ENCODE measurements at regions not wholly inside any gene's neighbourhood (a gene's known extent, or its start where the extent isn't known, plus 50 kb on each side); places are given as distances from the start of the nearest gene placed in this dataset.

DNA sequence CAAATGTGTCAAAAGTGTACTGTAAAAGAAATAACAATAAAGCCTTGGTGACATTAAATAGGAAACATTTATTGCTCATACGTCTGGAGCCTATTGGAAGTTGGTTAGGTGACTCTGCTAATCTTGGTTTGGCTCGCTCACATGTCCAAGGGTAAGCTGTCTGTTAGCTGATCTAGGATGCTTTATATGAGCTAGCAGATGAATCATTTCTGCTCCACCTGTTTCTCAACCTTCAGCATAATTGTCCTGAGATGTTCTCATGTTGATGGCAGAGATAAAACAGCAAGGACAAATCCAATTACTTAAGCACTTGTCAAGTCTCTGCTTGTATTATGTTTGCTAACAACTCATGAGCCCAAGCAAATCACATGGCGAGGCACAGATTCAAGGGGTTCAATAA is 56.0 kb upstream of the CD53 start:
- no peak for DNase-seq

GRCh38 chr1:110811529-110811928 is 61.4 kb upstream of the CD53 start:
- no peak for DNase-seq

DNA sequence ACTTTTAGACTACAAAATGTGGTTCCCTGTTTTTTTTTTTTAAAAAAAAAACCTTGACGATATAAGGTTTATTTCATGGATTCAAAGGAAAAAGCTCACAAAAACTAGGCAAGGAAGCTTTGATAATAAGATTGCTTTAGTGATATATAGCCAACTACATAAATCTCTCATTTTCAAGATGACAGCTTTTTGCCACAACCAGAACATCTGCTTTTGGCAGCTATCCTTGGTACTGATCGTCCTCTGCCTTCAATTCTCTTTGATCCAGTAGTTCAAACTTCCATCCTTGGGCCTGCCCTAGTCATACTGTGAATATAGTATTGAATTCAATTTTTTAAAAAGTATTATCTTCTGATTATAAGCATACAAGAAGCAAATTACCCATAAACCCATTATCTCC is 72.9 kb upstream of the CD53 start:
- DNase-seq = no peak

DNA sequence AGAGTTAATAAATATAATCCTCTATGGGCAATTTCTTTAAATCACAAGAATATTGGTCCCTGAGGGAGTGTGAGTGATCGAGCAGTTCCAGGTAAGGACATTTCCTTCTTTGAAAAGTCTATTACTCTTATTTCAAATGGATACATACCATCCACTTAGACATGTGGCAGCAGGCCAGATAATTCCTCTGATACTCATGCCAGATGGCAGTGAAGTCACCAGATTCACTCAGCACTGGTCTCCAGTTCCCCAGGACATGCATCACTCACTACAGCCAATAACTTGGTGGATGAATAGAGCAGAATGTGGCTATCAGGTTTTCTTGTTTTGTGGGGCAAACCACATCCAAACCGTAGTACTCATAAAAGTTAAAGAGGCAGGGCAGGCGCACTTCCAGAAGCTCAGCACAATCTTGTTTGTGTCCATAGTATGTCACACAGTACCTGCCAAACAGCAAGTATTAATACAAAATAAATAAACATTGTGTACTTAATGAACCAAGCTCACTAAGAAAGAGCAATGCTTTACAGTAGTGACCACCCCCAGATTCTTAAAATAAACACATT is 74.2 kb upstream of the CD53 start:
- no peak for DNase-seq

- no peak for DNase-seq
Measured at GRCh38 chr1:110788673-110789072, 84.3 kb upstream of the CD53 start.

GRCh38 chr1:110787328-110788071 is 85.4 kb upstream of the CD53 start:
- DNase-seq = no peak

DNA sequence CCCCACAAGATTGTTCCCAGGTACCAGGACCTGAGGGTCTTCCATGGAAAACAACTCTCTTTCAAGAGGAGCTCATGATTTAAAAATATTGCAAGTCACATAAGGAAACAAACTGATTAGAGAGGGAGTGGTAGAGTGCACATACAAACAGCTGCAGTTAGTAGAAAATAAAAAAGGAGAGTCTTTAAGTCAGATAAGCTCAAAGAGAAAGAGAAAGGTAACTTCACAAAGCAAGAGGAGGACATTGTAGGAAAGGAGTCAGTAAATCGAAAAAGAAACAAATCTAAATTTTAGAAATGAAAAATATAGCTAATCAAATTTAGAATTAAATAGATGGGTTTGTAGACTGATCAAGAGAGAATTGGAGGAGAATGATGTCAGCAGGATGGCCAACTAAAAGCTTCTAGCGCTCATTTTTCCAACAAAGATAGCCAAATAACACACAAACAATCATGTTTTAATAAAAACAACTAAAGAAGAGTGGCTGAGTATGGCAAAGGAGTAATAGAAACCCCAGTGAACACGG is 86.1 kb upstream of the CD53 start:
- DNase-seq = no peak

- DNase-seq = no peak
Measured at GRCh38 chr1:110785612-110786011, 87.3 kb upstream of the CD53 start.

DNA sequence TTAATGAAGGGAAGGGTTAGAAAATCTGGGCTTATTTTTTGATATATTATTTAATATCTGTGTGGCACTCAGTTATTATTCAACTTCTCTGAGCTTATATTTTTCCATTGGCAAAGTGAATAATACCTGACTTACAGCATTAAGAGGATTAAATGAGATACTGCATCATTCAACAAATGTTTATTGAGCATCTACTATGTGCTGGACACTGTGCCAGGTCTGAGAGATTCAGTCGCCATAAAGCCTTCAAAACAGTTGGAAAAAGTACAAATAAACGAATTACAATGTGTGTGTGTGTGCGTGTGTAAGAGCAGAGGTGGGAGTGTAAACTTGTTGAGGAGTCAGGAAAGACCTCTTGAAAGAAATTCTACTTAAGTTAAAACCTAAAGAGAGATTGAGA is 87.9 kb upstream of the CD53 start:
- DNase-seq = no peak

GRCh38 chr1:110783292-110783918 is 89.5 kb upstream of the CD53 start:
- peak; percentile 37 for DNase-seq

DNA sequence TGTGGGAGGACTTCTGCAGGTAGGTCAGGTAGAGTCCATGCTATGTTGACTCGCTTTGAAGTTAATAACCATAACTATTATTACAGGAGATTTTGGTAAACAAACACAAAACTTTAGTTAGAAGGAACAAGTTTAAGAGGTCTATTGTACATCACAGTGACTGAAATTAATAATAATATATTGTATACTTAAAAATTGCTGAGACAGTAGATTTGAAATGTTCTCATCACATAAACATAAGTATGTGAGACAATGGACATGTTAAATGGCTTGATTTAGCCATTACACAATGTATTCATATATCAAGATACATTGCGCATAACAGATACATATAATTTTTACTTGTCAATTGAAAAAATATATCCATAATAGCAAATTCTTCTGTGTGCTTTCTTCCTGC is 91.4 kb upstream of the CD53 start:
- DNase-seq = no peak

DNA sequence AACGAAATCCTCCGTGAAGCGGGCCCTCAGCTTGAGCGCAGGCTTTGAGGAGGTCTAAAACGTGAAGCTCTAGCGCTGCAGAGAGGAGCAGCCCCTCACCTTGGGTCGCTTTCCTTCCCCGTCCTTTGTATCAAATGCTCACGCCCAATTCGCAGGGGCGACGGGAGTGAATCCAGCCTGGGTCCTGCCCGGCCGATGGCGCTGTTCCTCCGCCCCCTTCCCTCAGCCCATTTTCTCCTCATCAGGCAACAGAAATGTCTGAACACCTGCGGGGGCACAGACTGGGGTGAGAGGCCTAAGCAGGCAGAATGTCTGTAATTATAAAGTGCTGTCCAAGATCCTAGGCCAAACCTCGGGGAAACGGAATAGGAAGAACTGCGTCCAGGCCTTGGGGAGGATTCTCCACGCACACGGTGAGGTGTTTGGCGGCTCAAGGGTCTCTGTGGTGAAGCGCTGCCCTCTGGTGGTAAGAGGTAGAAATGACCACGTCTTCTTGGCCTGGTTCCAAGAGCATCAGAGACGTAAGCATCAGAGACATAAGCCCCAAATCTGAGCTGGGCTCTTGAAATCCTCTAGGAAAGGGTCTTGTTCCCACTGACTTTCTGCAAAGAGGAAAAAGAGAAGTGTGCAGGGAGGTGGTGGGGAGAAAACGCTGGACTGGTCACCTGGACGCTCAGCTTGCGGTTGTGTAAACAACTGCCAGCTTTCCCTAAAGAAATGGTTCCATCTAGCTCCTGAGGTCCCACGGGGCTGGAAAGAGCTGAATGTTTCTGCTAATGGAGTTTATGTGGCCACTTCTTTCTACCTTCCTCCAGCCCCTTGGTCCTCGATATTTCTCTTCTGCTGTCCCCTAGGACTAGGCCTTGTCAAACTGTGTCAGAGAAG is 92.1 kb upstream of the CD53 start:
- DNase-seq = peak; percentile 64

GRCh38 chr1:110779636-110780035 is 93.3 kb upstream of the CD53 start:
- no peak for DNase-seq

DNA sequence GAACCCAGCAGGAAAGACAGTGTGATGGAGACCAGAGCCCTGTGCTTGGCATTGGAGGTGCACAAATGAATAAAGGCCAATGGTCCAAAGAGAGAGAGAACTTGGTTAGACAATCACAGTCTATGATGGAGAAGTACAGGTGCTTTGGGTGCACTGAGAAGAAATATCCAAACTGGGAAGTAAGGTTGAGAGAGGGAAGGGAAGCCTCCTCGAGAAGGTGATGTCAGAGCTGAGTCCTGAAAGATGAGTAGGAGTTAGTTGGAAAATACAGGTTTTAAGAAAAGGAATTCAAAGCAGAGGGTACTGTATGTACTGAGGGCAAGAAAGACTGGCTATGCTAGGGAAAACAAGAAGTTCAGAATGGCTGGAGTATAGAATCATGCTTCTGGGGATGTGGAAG is 94.1 kb upstream of the CD53 start:
- DNase-seq = no peak

GRCh38 chr1:110777228-110777627 is 95.7 kb upstream of the CD53 start:
- no peak for DNase-seq

- no peak for DNase-seq
Measured at GRCh38 chr1:110774398-110774797, 98.5 kb upstream of the CD53 start.

DNA sequence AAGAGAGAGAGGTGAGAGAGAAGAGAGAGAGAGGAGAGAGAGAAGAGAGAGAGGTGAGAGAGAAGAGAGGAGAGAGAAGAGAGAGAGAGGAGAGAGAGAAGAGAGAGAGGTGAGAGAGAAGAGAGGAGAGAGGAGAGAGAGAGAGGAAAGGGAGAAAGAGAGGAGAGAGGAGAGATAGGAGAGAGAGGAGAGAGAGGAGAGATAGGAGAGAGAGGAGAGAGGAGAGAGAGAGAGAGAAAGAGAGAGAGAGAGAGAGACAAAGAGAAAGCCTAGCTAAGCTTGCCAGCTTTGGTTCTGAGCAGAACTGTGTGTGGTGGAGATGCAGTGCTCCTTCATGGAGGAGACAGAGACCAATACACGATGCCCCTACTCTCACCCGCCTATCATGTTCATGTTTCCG is 99.1 kb upstream of the KCNA3 start:
- no peak for DNase-seq

DNA sequence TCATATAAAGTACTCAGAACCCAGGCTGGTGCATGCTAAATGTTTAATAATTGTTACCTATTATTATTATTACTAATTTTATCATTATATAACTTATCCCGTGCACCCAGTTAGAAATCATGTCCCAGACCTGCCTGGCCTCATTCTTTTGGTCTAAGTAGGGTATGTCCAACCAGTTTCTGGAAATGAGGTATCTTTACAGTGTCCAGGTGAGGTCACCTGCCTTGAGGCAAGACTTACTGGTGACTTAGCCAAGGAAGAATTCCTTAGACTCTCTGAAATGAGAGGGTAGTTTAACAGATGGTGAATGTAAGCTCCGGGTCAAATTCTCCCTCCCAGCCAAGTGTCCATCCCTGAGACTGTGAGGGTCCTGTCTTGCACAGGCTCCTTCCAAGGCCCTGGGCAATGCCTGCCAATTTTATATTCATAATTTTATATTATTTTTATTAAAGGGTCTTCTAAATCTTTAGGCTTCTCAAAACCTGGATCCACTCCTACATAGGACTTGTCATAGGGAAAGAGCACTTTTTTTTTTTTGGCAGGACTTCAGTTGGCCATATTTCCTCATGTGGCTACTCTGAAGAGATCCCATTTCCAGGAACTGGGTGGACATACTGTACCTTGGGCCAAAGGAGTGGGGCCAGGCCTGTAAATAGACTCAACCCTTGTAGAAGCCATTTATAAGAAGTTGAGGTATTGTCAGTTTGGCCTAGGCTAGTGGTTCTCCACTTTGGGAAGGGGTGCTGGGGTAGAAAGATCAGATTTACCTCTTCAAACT is 96.7 kb upstream of the KCNA3 start:
- no peak for DNase-seq

GRCh38 chr1:110770832-110771231 is 96.1 kb upstream of the KCNA3 start:
- no peak for DNase-seq

- DNase-seq = no peak
Measured at GRCh38 chr1:110768605-110769004, 93.9 kb upstream of the KCNA3 start.

DNA sequence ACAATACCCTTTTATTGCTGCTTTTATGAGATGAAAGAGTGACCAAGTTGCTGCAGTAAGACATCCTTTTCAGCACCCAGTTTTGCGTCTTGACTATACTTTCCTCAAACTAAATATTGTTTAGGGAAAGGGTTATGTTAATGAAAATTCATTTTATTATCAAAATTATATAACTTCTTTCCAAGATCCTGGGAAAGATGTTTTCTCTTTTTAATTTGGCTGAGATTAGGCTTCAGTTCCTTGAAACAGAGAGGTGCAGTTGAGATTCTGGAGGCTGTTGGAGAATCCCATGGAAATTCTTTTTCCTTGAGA is 91.6 kb upstream of the KCNA3 start:
- no peak for DNase-seq

DNA sequence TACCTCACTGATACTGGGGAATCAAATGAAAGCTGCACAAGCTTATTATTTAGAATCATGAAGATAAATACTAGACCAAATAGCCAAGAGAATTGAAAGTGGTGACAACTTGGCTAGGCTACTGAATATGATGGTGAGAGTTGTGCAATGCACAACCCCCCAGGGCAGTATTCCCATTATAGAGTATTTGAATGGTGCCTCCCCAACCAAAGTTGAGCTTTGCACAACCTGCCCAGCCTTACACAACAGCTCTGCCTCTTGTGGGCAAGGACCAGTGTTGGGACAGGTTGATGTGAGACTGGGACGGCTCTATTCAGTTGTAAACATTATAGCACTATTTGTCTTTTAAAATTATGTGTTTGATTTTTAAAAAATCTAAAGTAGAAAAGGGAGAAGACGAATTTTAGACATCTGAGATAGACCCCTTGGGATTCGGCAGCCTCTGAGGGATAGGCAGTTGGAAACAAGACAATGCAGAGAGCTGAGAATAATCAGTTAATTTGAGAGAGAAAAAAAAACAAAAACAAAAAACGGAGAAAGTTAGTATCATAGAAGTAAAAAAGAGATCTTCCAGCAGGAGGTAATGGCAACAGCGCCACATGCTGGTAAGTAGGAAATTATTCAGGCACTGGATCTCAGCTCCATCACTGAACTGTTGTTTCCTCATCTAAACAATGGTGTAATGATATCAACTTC is 91.0 kb upstream of the KCNA3 start:
- DNase-seq = peak; percentile 26

Measured in fibroblast of upper back skin (primary cell).